ENCODE measurements at regions not wholly inside any gene's neighbourhood (a gene's known extent, or its start where the extent isn't known, plus 50 kb on each side); places are given as distances from the start of the nearest gene placed in this dataset.

- TF ChIP-seq CTCF (conservative IDR thresholded peaks at IDR 0.05; ENCODE audit: low read length) (peak; percentile 98), EZH2phosphoT487 (IDR thresholded peaks at IDR 0.05; ENCODE audit: borderline replicate concordance) (no peak)
Measured at GRCh38 chr6:138588805-138589434, 89.6 kb upstream of the NHSL1 start.

Measured in Loucy (cell line).